GM23338 (cell line): ENCODE measurements at regions not wholly inside any gene's neighbourhood (a gene's known extent, or its start where the extent isn't known, plus 50 kb on each side); places are given as distances from the start of the nearest gene placed in this dataset.

Experiments used
- ATAC-seq: fragments of 200-7000 bp; cut with Tn5 transposase; 3 replicates; pipeline ENCODE4 v1.9.1; 2020
- DNase-seq: peaks from one replicate; pipeline ENCODE4 v3.0.0-alpha.2; 2015; ENCODE audit warnings: low spot score
- H2AFZ ChIP-seq: fragments of 200-600 bp; sonication (generic); 2 replicates; pipeline ENCODE4 v1.8.0; 2016; ENCODE audit warnings: antibody characterized with exemption, mild to moderate bottlenecking, moderate library complexity
- H3F3A ChIP-seq: fragments of 200-600 bp; sonication (generic); replicated peaks from 2 replicates; pipeline ENCODE4 v1.8.0; 2017; ENCODE audit warnings: antibody characterized with exemption, mixed run types, low read depth
- H3K27ac ChIP-seq: fragments of 200-600 bp; sonication (generic); 2 replicates; pipeline ENCODE4 v1.6.1; 2016; ENCODE audit warnings: low read depth
- H3K27me3 ChIP-seq: fragments of 200-600 bp; sonication (generic); 2 replicates; pipeline ENCODE4 v1.8.0; 2016; ENCODE audit warnings: mild to moderate bottlenecking, mixed run types, moderate library complexity; ENCODE audit not compliant: insufficient read depth
- H3K36me3 ChIP-seq: fragments of 200-600 bp; sonication (generic); 2 replicates; pipeline ENCODE4 v1.8.0; 2016; ENCODE audit warnings: mild to moderate bottlenecking; ENCODE audit not compliant: insufficient read depth
- H3K4me1 ChIP-seq: fragments of 200-600 bp; sonication (generic); 2 replicates; pipeline ENCODE4 v1.8.0; 2016; ENCODE audit warnings: mild to moderate bottlenecking, moderate library complexity; ENCODE audit not compliant: insufficient read depth
- H3K4me2 ChIP-seq: fragments of 200-600 bp; sonication (generic); 2 replicates; pipeline ENCODE4 v1.7.1; 2017; ENCODE audit warnings: mixed run types
- H3K4me3 ChIP-seq: fragments of 200-600 bp; sonication (generic); 2 replicates; pipeline ENCODE4 v1.6.1; 2016; ENCODE audit warnings: mixed run types
- H3K79me2 ChIP-seq: fragments of 200-600 bp; sonication (generic); replicated peaks from 2 replicates; pipeline ENCODE4 v1.8.0; 2017; ENCODE audit warnings: mild to moderate bottlenecking; ENCODE audit not compliant: insufficient read depth
- H3K9me2 ChIP-seq: fragments of 200-600 bp; sonication (generic); 2 replicates; pipeline ENCODE4 v1.8.0; 2017; ENCODE audit not compliant: insufficient read depth
- H4K20me1 ChIP-seq: fragments of 200-600 bp; sonication (generic); replicated peaks from 2 replicates; pipeline ENCODE4 v1.8.0; 2017; ENCODE audit warnings: mild to moderate bottlenecking; ENCODE audit not compliant: insufficient read depth
- H3K27ac Mint-ChIP-seq: 2 replicates; pipeline ENCODE4 v1.8.0; 2020; ENCODE audit warnings: inconsistent platforms, mild to moderate bottlenecking, moderate library complexity, mixed read lengths
- H3K27me3 Mint-ChIP-seq: 3 replicates; pipeline ENCODE4 v1.8.0; 2022; ENCODE audit warnings: low read depth, mild to moderate bottlenecking, moderate library complexity, mixed read lengths, inconsistent platforms; ENCODE audit not compliant: insufficient read depth, poor library complexity
- H3K36me3 Mint-ChIP-seq: 3 replicates; pipeline ENCODE4 v1.8.0; 2021; ENCODE audit warnings: low read depth, mild to moderate bottlenecking, inconsistent platforms, moderate library complexity, mixed read lengths
- H3K4me1 Mint-ChIP-seq: 3 replicates; pipeline ENCODE4 v1.8.0; 2020; ENCODE audit warnings: mild to moderate bottlenecking, inconsistent platforms, mixed read lengths
- H3K4me3 Mint-ChIP-seq: 3 replicates; pipeline ENCODE4 v1.8.0; 2021; ENCODE audit warnings: moderate library complexity, mild to moderate bottlenecking, inconsistent platforms, mixed read lengths
- H3K9me3 Mint-ChIP-seq: 3 replicates; pipeline ENCODE4 v1.8.0; 2020; ENCODE audit warnings: moderate library complexity, mild to moderate bottlenecking, inconsistent platforms, mixed read lengths
- CREB1 ChIP-seq: fragments of 250-450 bp; sonication (Bioruptor Pico); IDR thresholded peaks from 2 replicates; pipeline ENCODE4 v1.5.0; 2020; ENCODE audit warnings: low read depth, mild to moderate bottlenecking, moderate library complexity
- CTCF ChIP-seq, 2 experiments: fragments of 200-600 bp in 1 of 2; sonication (generic) in 1 of 2; conservative IDR thresholded peaks; 2 replicates each; pipeline versions ENCODE4 v1.5.1 to v1.6.1; 2016 to 2017; ENCODE audit warnings: antibody characterized with exemption in 2 of 2, low read depth in 2 of 2, mild to moderate bottlenecking in 2 of 2, moderate library complexity in 1 of 2
- EZH2 ChIP-seq: fragments of 200-600 bp; sonication (generic); IDR thresholded peaks from one replicate; pipeline ENCODE4 v1.8.0; 2017; ENCODE audit warnings: antibody characterized with exemption, mild to moderate bottlenecking, low read depth; ENCODE audit not compliant: unreplicated experiment
- EZH2phosphoT487 ChIP-seq: fragments of 200-600 bp; sonication (generic); IDR thresholded peaks from one replicate; pipeline ENCODE4 v1.8.1; 2018; ENCODE audit warnings: antibody characterized with exemption; ENCODE audit not compliant: unreplicated experiment
- JUNB ChIP-seq: IDR thresholded peaks from one replicate; pipeline ENCODE4 v1.6.1; 2016; ENCODE audit warnings: antibody characterized with exemption; ENCODE audit not compliant: unreplicated experiment
- NANOG ChIP-seq: IDR thresholded peaks from 2 replicates; pipeline ENCODE4 v1.6.1; 2016; ENCODE audit warnings: antibody characterized with exemption, borderline replicate concordance
- POLR2AphosphoS5 ChIP-seq: IDR thresholded peaks from 2 replicates; pipeline ENCODE4 v1.6.1; 2016; ENCODE audit warnings: antibody characterized with exemption, low read depth
- STAT1 ChIP-seq: IDR thresholded peaks from one replicate; pipeline ENCODE4 v1.6.1; 2016; ENCODE audit warnings: antibody characterized with exemption; ENCODE audit not compliant: unreplicated experiment
- ZNF114 ChIP-seq: fragments of 250-450 bp; sonication (Bioruptor Pico); IDR thresholded peaks from 2 replicates; pipeline ENCODE4 v1.5.0; 2020; ENCODE audit warnings: mild to moderate bottlenecking, moderate library complexity
- ZNF331 ChIP-seq: fragments of 250-450 bp; sonication (Bioruptor Pico); IDR thresholded peaks from 2 replicates; pipeline ENCODE4 v1.5.0; 2020; ENCODE audit warnings: low read depth, mild to moderate bottlenecking, moderate library complexity
- ZNF462 ChIP-seq: fragments of 250-450 bp; sonication (Bioruptor Pico); IDR thresholded peaks from 2 replicates; pipeline ENCODE4 v1.5.0; 2020; ENCODE audit warnings: mild to moderate bottlenecking, moderate library complexity
- TF ChIP-seq, protein P1 (sequence below): IDR thresholded peaks from 2 replicates; pipeline ENCODE4 v1.6.1; 2016; ENCODE audit warnings: antibody characterized with exemption
- TF ChIP-seq, protein P2 (sequence below): IDR thresholded peaks from one replicate; pipeline ENCODE4 v1.6.1; 2018; ENCODE audit warnings: antibody characterized with exemption; ENCODE audit not compliant: unreplicated experiment

DNA sequence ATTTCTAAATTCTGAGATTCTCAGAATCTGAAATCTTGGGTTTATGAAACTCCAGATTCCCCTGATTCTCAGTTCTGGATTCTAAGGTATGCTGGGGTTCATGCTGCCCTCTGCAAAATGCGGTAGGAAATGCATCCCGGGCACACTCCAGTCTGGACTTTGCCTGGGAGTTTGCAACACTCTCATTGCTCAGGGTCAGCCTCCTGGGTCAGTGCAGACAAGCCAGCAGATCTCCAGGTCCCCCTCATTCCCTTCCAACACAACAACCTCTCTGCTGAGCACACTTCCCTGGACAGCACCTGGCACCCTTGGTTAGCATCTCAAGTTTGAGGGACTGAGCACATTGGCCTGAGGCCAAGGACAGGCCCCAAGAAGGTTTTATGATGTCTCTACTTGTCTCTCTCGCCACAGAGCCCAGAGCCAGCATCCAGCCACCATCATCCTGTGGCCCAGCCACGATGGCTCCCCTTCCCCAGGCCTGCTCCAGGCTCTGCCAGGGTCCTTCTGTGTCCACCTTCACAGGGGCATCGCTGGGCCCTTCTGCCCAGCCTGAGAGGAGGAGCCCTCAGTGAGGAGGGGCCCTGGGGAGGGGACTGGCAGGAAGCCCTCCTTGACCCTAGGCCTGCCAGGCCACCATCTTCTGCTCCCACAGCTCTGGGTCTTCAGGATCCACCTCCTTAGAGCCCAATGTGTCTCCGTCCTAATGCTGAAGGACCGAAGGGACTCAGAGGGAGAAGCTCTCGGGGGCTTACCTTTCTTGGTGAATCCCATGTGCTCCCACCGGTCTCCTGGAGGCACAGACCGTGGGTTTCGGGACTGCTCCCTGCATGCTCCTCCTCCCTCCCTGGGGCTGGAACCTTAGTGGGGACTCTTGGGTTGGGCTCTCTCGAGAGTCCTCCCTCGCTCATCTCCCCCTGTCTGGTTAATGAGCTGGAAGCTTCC is 550.7 kb downstream of the PTPRU start:
- H2AFZ ChIP-seq = no peak overlapping the region
- no peaks in the 10 kb centered on the region for H3K36me3 Mint-ChIP-seq

More for the DNA sequence above, 550.7 kb downstream of the PTPRU start:
- H3K4me2 ChIP-seq = no peak overlapping the region
- no peaks in the 10 kb centered on the region for H3K79me2 ChIP-seq
- ATAC-seq = no peak
- H3K27ac ChIP-seq = no peak overlapping the region
- no peaks in the 10 kb centered on the region for H3K27me3 ChIP-seq
- H3K27me3 Mint-ChIP-seq = no peaks in the 10 kb centered on the region
- H3K4me1 Mint-ChIP-seq = no peaks in the 10 kb centered on the region
- H4K20me1 ChIP-seq = no peaks in the 10 kb centered on the region
- DNase-seq = no peak
- no peaks in the 10 kb centered on the region for H3K9me2 ChIP-seq
- no peaks in the 10 kb centered on the region for H3K4me1 ChIP-seq
- no peak overlapping the region for H3K4me3 Mint-ChIP-seq
- H3K36me3 ChIP-seq = no peaks in the 10 kb centered on the region
- no peaks in the 10 kb centered on the region; the same call in 1 of the 3 replicates for H3K9me3 Mint-ChIP-seq
- H3K4me3 ChIP-seq = no peak overlapping the region
- TF ChIP-seq ZNF114 (CRISPR knock-in tag) = no peak
- TF ChIP-seq, protein P1, sequence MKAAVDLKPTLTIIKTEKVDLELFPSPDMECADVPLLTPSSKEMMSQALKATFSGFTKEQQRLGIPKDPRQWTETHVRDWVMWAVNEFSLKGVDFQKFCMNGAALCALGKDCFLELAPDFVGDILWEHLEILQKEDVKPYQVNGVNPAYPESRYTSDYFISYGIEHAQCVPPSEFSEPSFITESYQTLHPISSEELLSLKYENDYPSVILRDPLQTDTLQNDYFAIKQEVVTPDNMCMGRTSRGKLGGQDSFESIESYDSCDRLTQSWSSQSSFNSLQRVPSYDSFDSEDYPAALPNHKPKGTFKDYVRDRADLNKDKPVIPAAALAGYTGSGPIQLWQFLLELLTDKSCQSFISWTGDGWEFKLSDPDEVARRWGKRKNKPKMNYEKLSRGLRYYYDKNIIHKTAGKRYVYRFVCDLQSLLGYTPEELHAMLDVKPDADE = no peak
- TF ChIP-seq POLR2AphosphoS5 = no peak
- no peak for TF ChIP-seq CTCF (conservative IDR thresholded peaks at IDR 0.05; ENCODE audit: low read depth in 2 of 2)
- no peak for TF ChIP-seq EZH2
- no peak for TF ChIP-seq CREB1 (CRISPR knock-in tag)
- no peak for TF ChIP-seq ZNF462 (CRISPR knock-in tag)
- TF ChIP-seq, protein P2, sequence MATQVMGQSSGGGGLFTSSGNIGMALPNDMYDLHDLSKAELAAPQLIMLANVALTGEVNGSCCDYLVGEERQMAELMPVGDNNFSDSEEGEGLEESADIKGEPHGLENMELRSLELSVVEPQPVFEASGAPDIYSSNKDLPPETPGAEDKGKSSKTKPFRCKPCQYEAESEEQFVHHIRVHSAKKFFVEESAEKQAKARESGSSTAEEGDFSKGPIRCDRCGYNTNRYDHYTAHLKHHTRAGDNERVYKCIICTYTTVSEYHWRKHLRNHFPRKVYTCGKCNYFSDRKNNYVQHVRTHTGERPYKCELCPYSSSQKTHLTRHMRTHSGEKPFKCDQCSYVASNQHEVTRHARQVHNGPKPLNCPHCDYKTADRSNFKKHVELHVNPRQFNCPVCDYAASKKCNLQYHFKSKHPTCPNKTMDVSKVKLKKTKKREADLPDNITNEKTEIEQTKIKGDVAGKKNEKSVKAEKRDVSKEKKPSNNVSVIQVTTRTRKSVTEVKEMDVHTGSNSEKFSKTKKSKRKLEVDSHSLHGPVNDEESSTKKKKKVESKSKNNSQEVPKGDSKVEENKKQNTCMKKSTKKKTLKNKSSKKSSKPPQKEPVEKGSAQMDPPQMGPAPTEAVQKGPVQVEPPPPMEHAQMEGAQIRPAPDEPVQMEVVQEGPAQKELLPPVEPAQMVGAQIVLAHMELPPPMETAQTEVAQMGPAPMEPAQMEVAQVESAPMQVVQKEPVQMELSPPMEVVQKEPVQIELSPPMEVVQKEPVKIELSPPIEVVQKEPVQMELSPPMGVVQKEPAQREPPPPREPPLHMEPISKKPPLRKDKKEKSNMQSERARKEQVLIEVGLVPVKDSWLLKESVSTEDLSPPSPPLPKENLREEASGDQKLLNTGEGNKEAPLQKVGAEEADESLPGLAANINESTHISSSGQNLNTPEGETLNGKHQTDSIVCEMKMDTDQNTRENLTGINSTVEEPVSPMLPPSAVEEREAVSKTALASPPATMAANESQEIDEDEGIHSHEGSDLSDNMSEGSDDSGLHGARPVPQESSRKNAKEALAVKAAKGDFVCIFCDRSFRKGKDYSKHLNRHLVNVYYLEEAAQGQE = no peak
- no peak for TF ChIP-seq EZH2phosphoT487
- no peak for TF ChIP-seq ZNF331 (CRISPR knock-in tag)
- no peak for TF ChIP-seq JUNB
- TF ChIP-seq NANOG = no peak
- TF ChIP-seq STAT1 = no peak
- H3F3A ChIP-seq = no peaks in the 10 kb centered on the region
- 0 out of 2 replicates have a peak overlapping the region, but pooled peaks have one; percentile 14 for H3K27ac Mint-ChIP-seq
